ENCODE measurements at regions not wholly inside any gene's neighbourhood (a gene's known extent, or its start where the extent isn't known, plus 50 kb on each side); places are given as distances from the start of the nearest gene placed in this dataset.

- H3K36me3 ChIP-seq (ENCODE audit: control insufficient read depth, insufficient read depth, low read length), result no peaks in the 10 kb centered on the region
- H3K27me3 ChIP-seq (ENCODE audit: control insufficient read depth, insufficient read depth, low read length), result no peaks in the 10 kb centered on the region
- H3K79me2 ChIP-seq, result no peaks in the 10 kb centered on the region
- no peak overlapping the region for H3K4me2 ChIP-seq (ENCODE audit: low read length)
- H3K9me3 ChIP-seq (ENCODE audit: control insufficient read depth, low read length), result no peaks in the 10 kb centered on the region
- no peak for TF ChIP-seq CTCF (IDR thresholded peaks at IDR 0.05)
- no peak overlapping the region for H2AFZ ChIP-seq
- H3K4me3 ChIP-seq (ENCODE audit: low read depth, low read length), result no peak overlapping the region
- no peak overlapping the region for H3K27ac ChIP-seq
- no peak overlapping the region for H3K9ac ChIP-seq
- no peaks in the 10 kb centered on the region for H3K4me1 ChIP-seq
Measured at GRCh38 chr12:74185360-74185759, 352.3 kb upstream of the ATXN7L3B start.

- Histone ChIP-seq H2AFZ (no peak overlapping the region), H3K9ac (no peak overlapping the region), H3K4me2 (ENCODE audit: low read length) (no peak overlapping the region), H3K9me3 (ENCODE audit: control insufficient read depth, low read length) (no peaks in the 10 kb centered on the region), H3K4me3 (ENCODE audit: low read depth, low read length) (no peak overlapping the region), H3K27me3 (ENCODE audit: control insufficient read depth, insufficient read depth, low read length) (no peaks in the 10 kb centered on the region), H3K4me1 (no peaks in the 10 kb centered on the region), H3K36me3 (ENCODE audit: control insufficient read depth, insufficient read depth, low read length) (no peaks in the 10 kb centered on the region), H3K79me2 (no peaks in the 10 kb centered on the region), H3K27ac (no peak overlapping the region)
- TF ChIP-seq CTCF (IDR thresholded peaks at IDR 0.05), result no peak
Measured at GRCh38 chr12:74193191-74193590, 344.4 kb upstream of the ATXN7L3B start.

GRCh38 chr12:74204236-74204635 lies 333.4 kb upstream of the ATXN7L3B start:
- Histone ChIP-seq H3K4me3 (ENCODE audit: low read depth, low read length) (no peak overlapping the region), H3K36me3 (ENCODE audit: control insufficient read depth, insufficient read depth, low read length) (no peaks in the 10 kb centered on the region), H3K4me2 (ENCODE audit: low read length) (no peak overlapping the region), H3K27me3 (ENCODE audit: control insufficient read depth, insufficient read depth, low read length) (no peaks in the 10 kb centered on the region), H2AFZ (no peak overlapping the region), H3K9ac (no peak overlapping the region), H3K4me1 (no peaks in the 10 kb centered on the region), H3K9me3 (ENCODE audit: control insufficient read depth, low read length) (no peaks in the 10 kb centered on the region), H3K79me2 (no peaks in the 10 kb centered on the region), H3K27ac (no peak overlapping the region)
- TF ChIP-seq CTCF (IDR thresholded peaks at IDR 0.05), result no peak

GRCh38 chr12:74227846-74228545 lies 309.6 kb upstream of the ATXN7L3B start:
- H3K4me3 ChIP-seq (ENCODE audit: low read depth, low read length), result no peak overlapping the region
- no peaks in the 10 kb centered on the region for H3K9me3 ChIP-seq (ENCODE audit: control insufficient read depth, low read length)
- no peaks in the 10 kb centered on the region for H3K27me3 ChIP-seq (ENCODE audit: control insufficient read depth, insufficient read depth, low read length)
- H3K36me3 ChIP-seq (ENCODE audit: control insufficient read depth, insufficient read depth, low read length), result no peaks in the 10 kb centered on the region
- no peak overlapping the region for H2AFZ ChIP-seq
- no peak overlapping the region for H3K4me2 ChIP-seq (ENCODE audit: low read length)
- no peak overlapping the region for H3K9ac ChIP-seq
- no peaks in the 10 kb centered on the region for H3K4me1 ChIP-seq
- no peak for TF ChIP-seq CTCF (IDR thresholded peaks at IDR 0.05)
- H3K79me2 ChIP-seq, result no peaks in the 10 kb centered on the region
- H3K27ac ChIP-seq, result no peak overlapping the region

- no peaks in the 10 kb centered on the region for H3K27me3 ChIP-seq (ENCODE audit: control insufficient read depth, insufficient read depth, low read length)
- no peak overlapping the region for H3K4me2 ChIP-seq (ENCODE audit: low read length)
- no peak overlapping the region for H3K4me3 ChIP-seq (ENCODE audit: low read depth, low read length)
- no peak overlapping the region for H3K27ac ChIP-seq
- H3K4me1 ChIP-seq, result no peaks in the 10 kb centered on the region
- H3K79me2 ChIP-seq, result no peaks in the 10 kb centered on the region
- no peak for TF ChIP-seq CTCF (IDR thresholded peaks at IDR 0.05)
- no peak overlapping the region for H2AFZ ChIP-seq
- H3K9ac ChIP-seq, result no peak overlapping the region
- H3K9me3 ChIP-seq (ENCODE audit: control insufficient read depth, low read length), result no peaks in the 10 kb centered on the region
- no peaks in the 10 kb centered on the region for H3K36me3 ChIP-seq (ENCODE audit: control insufficient read depth, insufficient read depth, low read length)
Measured at GRCh38 chr12:74229671-74230070, 308.0 kb upstream of the ATXN7L3B start.
